ENCODE measurements at regions not wholly inside any gene's neighbourhood (a gene's known extent, or its start where the extent isn't known, plus 50 kb on each side); places are given as distances from the start of the nearest gene placed in this dataset.

GRCh38 chr6:144546807-144547206 is 261.7 kb downstream of the UTRN start:
- Histone ChIP-seq H3K27me3 (ENCODE audit: insufficient read depth, low read length) (no peaks in the 10 kb centered on the region), H4K20me1 (ENCODE audit: control insufficient read depth, insufficient read depth, insufficient read length) (no peaks in the 10 kb centered on the region), H3K23ac (ENCODE audit: insufficient read length, low read depth, low read length) (no peak overlapping the region), H4K5ac (ENCODE audit: insufficient read length, low read depth, low read length) (no peak overlapping the region), H2BK15ac (ENCODE audit: low read depth, low read length) (no peak overlapping the region), H3K14ac (ENCODE audit: insufficient read depth, low read length) (no peak overlapping the region), H2AK5ac (ENCODE audit: insufficient read length, low read length) (no peak overlapping the region), H3K23me2 (ENCODE audit: insufficient read length, low read depth, low read length, poor library complexity, severe bottlenecking) (no peaks in the 10 kb centered on the region), H4K8ac (replicated peaks; ENCODE audit: insufficient read length, low read depth, low read length) (no peak overlapping the region), H3K79me1 (ENCODE audit: insufficient read depth, low read depth, low read length, poor library complexity, severe bottlenecking) (no peaks in the 10 kb centered on the region), H2BK20ac (ENCODE audit: low read depth, low read length, poor library complexity, severe bottlenecking) (no peak overlapping the region), H3K56ac (ENCODE audit: insufficient read length, low read depth, low read length) (no peak overlapping the region), H3K27ac (ENCODE audit: insufficient read length, low read depth, low read length) (no peak overlapping the region), H2AFZ (ENCODE audit: low read length) (no peak overlapping the region), H2BK120ac (ENCODE audit: low read depth, low read length, poor library complexity, severe bottlenecking) (no peak overlapping the region), H3K4me1 (ENCODE audit: insufficient read depth, low read length) (no peaks in the 10 kb centered on the region), H3T11ph (ENCODE audit: low read length) (no peak overlapping the region), H3K9ac (ENCODE audit: extremely low read depth, insufficient read length, low read length) (no peak overlapping the region), H3K79me2 (ENCODE audit: insufficient read depth, low read length) (no peaks in the 10 kb centered on the region), H3K18ac (ENCODE audit: insufficient read length, low read depth, low read length) (no peak overlapping the region), H2BK12ac (ENCODE audit: insufficient read length, low read depth, low read length) (no peak overlapping the region), H4K91ac (ENCODE audit: insufficient read length, low read depth, low read length) (no peak overlapping the region), H3K4me2 (ENCODE audit: insufficient read depth, insufficient read length, low read length) (no peak overlapping the region), H3K4ac (ENCODE audit: low read depth, low read length) (no peak overlapping the region), H3K9me3 (ENCODE audit: control insufficient read depth, low read depth, low read length) (no peaks in the 10 kb centered on the region), H2BK5ac (ENCODE audit: insufficient read length, low read length) (no peak overlapping the region)
- no peak for DNase-seq
- no peak for TF ChIP-seq CTCF (conservative IDR thresholded peaks at IDR 0.05)
- no peaks in the 10 kb centered on the region for H3K27me3 Mint-ChIP-seq (ENCODE audit: low read depth)
- WGBS (ENCODE audit: extremely low coverage, insufficient read length, low lambda C conversion rate) = no CpG with 5 or more reads among the region's 2 CpGs
- H3K27ac Mint-ChIP-seq = no peak overlapping the region
- H3K4me3 Mint-ChIP-seq = no peak overlapping the region
- peaks cover 13 to 14% of the 10 kb centered on the region in 2 experiments; a peak in 3 of 4 replicates for H3K4me1 Mint-ChIP-seq
- H3K9me3 Mint-ChIP-seq = no peaks in the 10 kb centered on the region; a peak in 1 of 5 replicates
- H3K36me3 Mint-ChIP-seq (ENCODE audit: insufficient read depth in 1 of 3, low read depth in 3 of 3) = peaks cover 0 to 27% (median 19%) of the 10 kb centered on the region in 3 experiments; a peak in 6 of 7 replicates

All from H9 (cell line).